SH-SY5Y (cell line): ENCODE measurements at regions not wholly inside any gene's neighbourhood (a gene's known extent, or its start where the extent isn't known, plus 50 kb on each side); places are given as distances from the start of the nearest gene placed in this dataset.

ENCODE experiments used
- GATA2 ChIP-seq: IDR thresholded peaks from 2 replicates; pipeline ENCODE4 v1.6.1; 2011; ENCODE audit warnings: mild to moderate bottlenecking, low read depth, low read length
- GATA3 ChIP-seq: IDR thresholded peaks from 2 replicates; pipeline ENCODE4 v1.6.1; 2011; ENCODE audit warnings: low read depth, mild to moderate bottlenecking, low read length, moderate library complexity

DNA sequence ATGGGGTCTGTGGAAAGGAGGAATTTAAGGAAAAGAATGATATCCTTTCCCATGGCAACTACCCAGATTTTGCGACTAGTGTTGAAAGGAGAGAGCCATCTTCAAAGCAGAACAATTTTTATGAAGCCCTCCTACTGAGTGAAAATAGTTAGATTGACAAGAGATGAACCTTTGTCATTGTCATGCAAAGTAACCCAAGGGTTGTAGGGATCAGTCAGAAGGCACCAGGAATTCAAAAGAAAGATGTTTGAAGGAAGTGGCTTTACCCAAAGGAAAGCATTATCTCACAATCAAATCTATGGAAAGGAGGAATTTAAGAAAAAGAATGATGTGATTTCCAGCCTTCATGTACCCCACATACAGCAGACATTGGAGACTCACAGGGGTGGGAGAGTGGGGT is 544.4 kb downstream of the IPMK start:
- TF ChIP-seq GATA2 (no peak), GATA3 (no peak)
